Glomerular endothelial cell (primary cell): ENCODE measurements at regions not wholly inside any gene's neighbourhood (a gene's known extent, or its start where the extent isn't known, plus 50 kb on each side); places are given as distances from the start of the nearest gene placed in this dataset.

Experiments used
- DNase-seq: peaks from one replicate; pipeline ENCODE4 v3.0.0-alpha.2; 2011; ENCODE audit warnings: low read depth, low spot score; ENCODE audit errors: extremely low read depth

DNA sequence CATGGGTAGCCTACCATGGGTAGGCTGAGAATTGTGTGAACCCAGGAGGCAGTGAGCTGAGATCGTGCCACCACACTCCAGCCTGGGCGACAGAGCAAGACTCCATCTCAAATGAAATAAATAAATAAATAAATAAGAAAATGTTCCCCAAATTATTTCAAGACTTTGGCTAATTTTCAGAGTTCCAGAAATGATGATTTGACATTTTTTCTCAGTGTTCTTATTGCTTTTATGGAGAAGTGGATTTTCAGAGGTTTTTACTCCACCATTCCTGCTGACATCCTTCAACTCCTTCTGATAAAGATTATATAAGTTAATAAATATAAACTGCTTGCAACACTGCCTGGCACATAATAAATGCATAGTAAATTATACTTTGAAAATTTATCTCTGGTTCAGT is 80.4 kb upstream of the PRKCQ start:
- no peak for DNase-seq

DNA sequence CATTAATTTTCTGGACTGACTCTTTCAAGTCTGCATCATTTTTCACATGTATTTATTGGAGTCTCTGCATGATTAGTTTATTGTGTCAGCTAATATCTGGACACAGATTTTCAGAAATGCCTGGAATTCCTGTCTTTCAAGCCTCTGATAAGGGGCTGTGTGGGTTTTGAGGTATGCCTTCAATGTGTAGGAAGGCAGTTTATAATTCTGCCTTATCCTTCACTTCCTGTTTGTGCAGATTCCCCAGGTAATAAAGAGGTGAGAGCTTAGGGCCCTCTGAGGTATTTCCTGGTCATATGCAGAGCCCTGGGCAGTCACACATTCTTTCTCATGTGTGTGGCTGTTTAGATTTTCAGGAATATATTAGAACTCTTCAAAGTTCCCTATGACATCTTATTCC is 79.4 kb upstream of the PRKCQ start:
- no peak for DNase-seq

DNA sequence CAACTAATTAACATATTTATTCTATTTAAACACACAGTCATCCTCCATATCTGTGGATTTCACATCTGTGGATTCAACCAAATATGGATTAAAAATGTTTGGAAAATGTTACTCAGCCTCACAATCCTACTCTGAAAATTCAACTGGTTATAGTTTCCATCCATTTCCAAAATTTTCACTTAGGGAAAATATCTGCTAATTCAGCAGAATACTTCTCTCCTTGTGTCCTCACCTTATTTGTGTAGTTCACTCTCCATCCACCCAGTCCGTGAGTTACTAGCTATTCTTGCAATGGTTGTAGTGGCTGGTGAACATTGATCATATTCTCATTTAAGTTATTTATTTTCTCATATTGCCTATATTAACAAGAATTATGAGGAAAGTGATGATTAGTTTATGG is 77.6 kb upstream of the PRKCQ start:
- DNase-seq, result no peak

DNA sequence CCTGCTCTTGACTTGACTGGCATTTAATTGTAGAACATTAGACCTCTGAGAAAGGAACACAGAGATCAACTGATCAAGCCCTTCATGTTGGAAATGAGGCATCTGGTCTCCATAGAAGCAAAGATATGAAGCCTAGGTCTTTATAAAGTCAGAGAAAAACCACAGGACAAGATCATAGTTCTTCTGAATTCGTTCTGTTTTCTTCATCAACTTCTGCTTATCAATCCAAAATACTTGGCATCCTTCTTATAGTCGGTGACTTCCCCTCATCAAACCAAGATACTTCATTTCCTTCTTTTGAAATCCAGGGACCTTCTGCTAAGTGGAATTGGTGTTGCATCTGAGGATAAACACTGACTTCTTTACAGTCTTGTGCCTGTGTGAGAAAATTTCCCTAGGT is 77.1 kb upstream of the PRKCQ start:
- DNase-seq, result no peak

DNA sequence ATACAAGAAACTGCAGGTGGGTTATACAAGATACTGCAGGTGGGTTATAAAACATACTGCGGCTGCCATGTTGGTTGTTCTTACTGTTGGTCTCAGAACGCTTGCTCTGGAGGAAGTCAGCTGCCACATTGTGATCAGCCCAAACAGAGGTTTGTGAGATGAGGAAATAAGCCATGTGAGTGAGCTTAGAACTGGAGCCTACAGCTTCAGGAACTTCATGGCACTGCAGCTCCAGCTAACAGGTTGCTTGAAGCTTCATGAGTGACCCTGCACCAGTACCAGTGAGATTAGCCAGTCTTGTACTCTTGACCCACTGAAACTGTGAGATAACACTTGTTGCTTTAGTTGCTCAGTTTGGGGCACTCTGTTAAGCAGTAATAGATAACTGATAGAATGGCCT is 74.5 kb upstream of the PRKCQ start:
- no peak for DNase-seq

DNA sequence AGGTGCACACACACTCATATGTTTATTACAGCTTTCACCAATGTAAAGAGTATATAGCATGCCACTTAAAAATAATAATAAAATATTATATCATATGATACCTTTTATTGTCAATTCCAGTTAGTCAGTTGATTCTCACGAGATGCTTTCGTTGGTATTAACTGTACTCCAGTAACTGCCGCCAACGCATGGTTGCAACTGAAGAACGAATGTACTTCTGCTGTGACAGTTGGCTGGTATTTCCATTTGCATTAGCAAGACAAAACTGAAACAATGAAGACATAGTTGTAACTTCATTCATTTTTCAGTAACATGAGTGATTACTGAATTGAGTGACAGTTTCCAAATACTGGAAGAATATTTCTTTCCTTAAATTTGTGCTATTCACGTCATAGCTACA is 70.5 kb upstream of the PRKCQ start:
- DNase-seq, result no peak

DNA sequence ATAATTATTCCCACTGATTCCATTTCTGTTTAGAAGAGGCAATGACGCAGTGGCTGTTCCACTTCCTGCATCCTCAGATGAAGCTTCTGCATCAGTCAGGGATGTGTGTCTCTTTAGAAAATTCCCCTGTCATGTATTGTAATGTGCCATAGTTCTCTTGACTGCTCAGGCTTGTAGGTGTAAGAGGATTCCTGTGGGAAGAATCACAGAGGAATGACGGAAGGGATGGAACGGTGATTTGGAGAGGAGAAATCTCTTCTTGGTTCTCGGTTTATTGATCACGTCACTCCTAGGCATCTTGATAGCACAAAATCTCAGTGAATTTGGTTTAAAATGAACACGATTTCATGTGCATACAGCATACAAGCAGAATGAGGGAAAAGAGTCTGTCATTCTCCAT is 69.8 kb upstream of the PRKCQ start:
- no peak for DNase-seq

DNA sequence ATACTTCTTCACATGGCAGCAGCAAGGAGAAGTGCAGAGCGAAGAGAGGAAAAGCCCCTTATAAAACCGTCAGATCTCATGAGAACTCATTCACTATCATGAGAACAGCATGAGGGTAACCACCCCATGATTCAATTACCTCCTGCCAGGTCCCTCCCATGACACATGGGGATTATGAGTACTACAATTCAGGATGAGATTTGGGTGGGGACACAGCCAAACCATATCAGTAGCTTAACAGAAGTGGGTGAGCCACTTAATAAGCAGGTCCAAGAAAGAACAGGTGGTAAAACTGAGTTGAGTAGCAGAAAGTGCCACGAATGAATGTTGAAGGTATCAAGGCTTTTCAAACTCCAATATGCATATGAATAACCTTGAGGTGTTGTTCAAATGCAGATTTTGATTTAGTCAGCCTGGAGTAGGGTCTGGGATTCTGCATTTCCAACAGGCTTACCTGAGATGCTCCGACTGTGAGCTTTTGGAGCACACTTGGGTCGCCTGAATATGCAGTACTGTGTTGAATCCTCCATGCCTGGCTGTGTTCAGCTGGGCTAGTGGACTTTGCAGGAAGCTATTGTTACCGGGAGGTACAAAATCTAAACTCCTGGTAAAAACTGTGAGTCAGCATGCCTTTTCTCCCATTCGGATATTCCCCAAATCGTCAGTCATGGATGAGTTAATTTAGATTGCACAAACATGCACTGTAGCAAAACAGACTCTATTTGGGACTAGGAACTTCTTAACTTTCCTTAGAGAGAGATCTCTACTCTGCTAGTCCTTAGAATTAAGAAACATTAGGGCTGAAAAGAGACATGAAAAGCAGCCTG is 69.0 kb upstream of the PRKCQ start:
- DNase-seq, result no peak

DNA sequence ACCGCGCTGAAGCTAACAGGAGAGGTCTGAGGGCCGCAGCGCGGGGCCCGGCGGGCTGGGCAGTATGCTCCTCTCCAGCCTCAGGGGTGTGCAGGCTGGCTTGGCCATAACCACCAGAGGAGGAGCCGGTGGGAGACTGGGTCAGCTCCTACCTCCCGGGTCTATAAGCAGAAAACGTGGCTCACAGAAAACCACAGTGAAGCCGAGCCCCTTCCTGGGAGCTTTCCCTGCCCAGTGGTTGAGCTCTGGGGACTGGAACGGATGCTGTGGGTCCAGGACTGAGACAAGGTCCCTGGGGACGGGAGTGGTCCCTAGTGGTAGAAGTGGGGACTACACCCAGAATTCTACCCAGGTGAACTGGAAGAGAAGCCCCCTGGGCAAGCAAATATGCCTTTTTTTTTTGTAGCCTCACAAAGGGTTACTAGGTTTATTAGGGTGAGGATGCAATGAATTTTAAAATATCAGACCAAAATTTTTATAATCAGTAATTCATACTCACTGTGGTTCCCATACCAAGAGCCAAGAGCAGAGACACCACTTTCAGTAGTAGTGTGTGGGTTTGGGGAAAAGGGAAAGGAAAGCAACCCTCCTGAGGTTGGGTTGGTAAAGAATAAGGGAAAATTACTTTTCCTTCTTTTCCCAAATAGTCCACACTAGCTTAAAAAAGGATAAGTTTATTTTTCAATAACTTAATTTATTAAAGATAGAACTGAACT is 67.9 kb upstream of the PRKCQ start:
- DNase-seq, result no peak

DNA sequence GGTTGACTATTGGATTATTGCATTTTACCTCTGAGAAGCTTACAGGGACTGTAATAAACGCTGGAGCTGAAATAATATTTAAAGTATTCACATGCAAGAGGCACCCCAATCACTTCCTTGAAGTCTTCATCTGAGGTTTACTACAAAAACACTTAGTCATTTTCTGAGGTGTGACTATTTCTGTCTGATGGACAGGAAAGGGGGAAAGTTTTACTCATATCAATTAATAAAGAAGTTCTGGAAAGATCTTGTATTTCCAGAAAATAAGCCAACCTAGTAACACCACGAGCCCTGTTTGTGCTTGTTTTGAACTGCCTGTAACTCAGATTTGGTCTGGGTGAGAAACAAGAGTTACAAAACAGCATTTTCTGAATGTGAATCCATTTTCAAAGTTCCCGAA is 63.9 kb upstream of the PRKCQ start:
- no peak for DNase-seq

DNA sequence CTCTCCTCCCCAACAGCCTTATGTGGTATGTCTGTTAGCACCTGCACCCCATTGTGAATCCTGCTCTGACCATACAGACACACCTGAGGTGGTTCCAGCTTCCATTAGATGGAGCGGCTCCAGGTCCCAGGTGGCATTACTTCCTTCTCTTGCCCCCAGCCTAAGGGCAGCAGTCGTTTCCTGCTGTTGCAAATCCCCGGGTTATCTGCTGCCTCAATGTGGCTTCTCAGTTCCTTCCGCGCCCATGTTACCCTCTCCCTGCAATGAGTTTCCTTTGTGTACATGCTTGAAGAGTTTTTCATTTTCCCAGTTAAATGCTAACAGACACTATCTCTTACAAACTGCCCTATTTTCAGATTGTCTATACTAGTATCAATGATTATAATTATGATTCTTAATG is 62.8 kb upstream of the PRKCQ start:
- no peak for DNase-seq

DNA sequence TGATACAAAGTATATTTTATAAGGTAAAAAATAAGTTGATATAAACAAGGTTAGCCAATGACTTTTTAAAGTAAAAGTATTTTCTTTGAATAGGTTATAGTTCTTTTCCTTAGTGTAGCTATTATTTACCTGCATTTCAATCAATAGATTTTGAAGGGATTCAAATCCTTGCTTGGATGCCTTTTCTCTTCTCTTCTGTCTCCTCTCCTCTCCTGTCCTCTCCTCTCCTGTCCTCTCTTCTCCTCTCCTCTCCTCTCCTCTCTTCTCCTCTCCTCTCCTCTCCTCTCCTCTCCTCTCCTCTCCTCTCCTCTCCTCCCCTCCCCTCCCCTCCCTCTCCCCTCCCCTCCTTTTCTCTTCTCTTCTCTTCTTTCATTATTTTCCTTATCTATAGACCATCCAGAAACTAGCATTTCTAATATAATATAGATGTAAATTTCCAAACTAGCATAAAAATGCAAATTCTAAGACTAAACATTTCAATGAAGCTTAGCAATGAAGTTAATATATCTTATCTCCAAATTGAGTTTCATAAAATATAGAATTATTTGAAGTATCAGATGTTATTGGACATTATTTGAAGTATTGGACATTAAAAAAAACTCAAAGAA is 60.5 kb upstream of the PRKCQ start:
- DNase-seq, result no peak

DNA sequence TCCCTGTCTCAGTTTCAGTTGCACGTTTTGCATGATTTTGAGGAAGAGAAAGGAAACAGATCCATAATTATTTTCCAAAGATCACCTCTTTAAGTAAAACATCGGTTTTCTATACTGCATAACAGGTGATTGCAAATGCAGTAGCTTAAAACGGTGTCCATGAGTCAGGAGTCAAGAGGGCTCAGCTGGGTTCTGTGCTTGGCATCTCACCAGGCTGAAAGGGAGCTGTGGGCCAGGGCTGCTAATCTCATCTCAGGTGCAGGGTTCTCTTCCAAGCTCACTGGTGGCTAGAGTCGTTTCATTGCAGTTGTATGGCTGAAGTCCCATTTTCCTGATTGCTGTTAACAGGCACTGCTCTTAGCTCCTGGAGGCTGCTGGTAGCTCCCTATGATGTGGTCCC is 57.0 kb upstream of the PRKCQ start:
- DNase-seq, result no peak

DNA sequence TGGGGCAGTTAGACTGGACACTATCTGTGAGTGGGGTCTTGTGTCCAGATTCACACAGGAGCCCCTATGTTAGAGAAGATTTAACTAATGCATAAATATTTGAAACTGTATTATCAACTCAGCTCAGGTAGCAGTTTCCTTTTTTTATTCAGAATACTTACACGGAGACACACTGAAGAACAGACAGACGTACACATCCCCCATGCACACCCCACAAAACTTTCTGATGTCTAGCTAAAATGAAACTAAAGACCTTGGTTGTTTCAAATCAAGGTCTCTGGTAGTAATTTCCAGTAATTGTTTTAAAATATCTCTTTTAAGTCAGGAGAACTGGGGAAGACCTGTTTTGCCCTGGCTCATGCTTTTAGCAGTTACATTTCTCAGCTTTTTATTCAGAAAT is 55.7 kb upstream of the PRKCQ start:
- no peak for DNase-seq
